ENCODE measurements at regions not wholly inside any gene's neighbourhood (a gene's known extent, or its start where the extent isn't known, plus 50 kb on each side); places are given as distances from the start of the nearest gene placed in this dataset.

DNA sequence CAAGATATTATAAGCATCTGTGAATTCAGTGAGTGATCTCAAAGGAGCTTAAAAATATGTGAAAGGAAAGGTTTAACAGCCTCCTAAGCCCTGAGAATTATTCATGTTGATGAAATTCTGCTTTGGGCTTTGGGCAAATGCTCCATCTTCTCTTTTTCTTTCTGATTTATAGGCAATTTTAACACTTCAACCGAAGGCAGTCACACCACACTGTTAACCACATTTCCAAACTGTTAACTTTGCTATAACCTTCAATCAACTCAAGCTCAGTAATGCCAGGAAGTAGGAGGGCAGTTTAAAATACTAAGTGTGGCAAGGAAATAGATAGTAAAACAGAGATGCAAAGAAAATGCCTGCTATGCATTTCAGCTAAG is 54.4 kb upstream of the NEK7 start:
- TF ChIP-seq, protein P1, sequence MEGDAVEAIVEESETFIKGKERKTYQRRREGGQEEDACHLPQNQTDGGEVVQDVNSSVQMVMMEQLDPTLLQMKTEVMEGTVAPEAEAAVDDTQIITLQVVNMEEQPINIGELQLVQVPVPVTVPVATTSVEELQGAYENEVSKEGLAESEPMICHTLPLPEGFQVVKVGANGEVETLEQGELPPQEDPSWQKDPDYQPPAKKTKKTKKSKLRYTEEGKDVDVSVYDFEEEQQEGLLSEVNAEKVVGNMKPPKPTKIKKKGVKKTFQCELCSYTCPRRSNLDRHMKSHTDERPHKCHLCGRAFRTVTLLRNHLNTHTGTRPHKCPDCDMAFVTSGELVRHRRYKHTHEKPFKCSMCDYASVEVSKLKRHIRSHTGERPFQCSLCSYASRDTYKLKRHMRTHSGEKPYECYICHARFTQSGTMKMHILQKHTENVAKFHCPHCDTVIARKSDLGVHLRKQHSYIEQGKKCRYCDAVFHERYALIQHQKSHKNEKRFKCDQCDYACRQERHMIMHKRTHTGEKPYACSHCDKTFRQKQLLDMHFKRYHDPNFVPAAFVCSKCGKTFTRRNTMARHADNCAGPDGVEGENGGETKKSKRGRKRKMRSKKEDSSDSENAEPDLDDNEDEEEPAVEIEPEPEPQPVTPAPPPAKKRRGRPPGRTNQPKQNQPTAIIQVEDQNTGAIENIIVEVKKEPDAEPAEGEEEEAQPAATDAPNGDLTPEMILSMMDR (IDR thresholded peaks at IDR 0.05) = no peak

DNA sequence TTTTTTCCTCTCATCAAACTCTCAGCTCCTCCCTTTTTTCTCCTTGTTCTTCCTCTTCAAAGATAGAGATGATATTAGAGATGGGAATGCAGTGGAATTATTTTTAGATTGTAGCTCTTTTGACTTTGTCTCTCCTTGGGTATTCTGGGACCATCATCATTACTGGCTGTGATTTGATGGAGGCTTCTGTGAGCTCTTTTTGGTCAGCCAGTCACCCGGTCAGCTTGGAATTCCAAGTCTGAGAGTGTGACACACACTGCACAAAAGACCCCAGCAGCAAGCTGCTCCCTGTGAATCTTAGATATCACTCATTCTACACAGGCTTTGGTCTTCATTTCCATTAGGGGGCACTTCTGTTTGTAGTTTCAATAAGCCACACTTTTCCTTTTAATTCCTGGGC is 51.6 kb upstream of the NEK7 start:
- no peaks in the 10 kb centered on the region for H3K36me3 ChIP-seq (ENCODE audit: insufficient read depth in 1 of 2, low read depth in 1 of 2)
- TF ChIP-seq, protein P1 (IDR thresholded peaks at IDR 0.05) = no peak
- no peak overlapping the region for H3K4me3 ChIP-seq
- no peaks in the 10 kb centered on the region for H3K9me3 ChIP-seq
- 38 to 52% (median 46%) methylated on average over 1 of the region's 1 CpG for WGBS, 3 donors
- H3K27ac ChIP-seq = no peak overlapping the region
- no peaks in the 10 kb centered on the region for H3K4me1 ChIP-seq
- ATAC-seq = no peak
- intact Hi-C loops (cut with DNase I) = no loop called here
- no peaks in the 10 kb centered on the region for H3K27me3 ChIP-seq (ENCODE audit: insufficient read depth in 3 of 3, low read length in 2 of 3)
- DNase-seq = no peak

More for the DNA sequence above, 54.4 kb upstream of the NEK7 start:
- Histone ChIP-seq H3K4me1 (no peaks in the 10 kb centered on the region), H3K27ac (no peak overlapping the region), H3K4me3 (no peak overlapping the region), H3K9me3 (no peaks in the 10 kb centered on the region), H3K36me3 (ENCODE audit: insufficient read depth in 1 of 2, low read depth in 1 of 2) (no peaks in the 10 kb centered on the region), H3K27me3 (ENCODE audit: insufficient read depth in 3 of 3, low read length in 2 of 3) (no peaks in the 10 kb centered on the region)
- DNase-seq (no peak), ATAC-seq (no peak)
- intact Hi-C loops (cut with DNase I) = no loop called here
- WGBS, 3 donors = 4 to 7% (median 7%) methylated on average over 1 of the region's 1 CpG

DNA sequence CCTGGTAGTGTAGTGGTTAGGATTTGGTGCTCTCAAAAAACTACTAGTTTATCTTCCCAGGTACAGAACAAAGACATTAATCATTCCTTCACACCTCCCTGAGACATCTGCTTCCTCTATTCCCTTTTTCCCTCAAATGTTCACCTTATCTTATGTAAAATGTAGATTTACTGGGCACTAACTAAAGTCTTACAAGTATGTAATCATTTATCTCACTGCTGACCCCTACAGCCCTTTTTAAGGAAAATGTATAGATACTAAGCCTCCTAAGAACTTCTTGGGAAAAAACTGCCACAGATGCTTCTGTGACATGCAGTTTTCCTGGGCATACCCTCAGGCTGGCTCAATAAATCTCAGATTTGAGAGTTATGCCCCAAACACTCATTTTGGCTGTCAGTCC is 50.8 kb upstream of the NEK7 start:
- TF ChIP-seq, protein P1 (IDR thresholded peaks at IDR 0.05) = no peak
- intact Hi-C loops (cut with DNase I) = no loop called here
- H3K36me3 ChIP-seq (ENCODE audit: insufficient read depth in 1 of 2, low read depth in 1 of 2) = no peaks in the 10 kb centered on the region
- H3K27ac ChIP-seq = no peak overlapping the region
- no peak overlapping the region for H3K4me3 ChIP-seq
- DNase-seq = no peak
- no peaks in the 10 kb centered on the region for H3K27me3 ChIP-seq (ENCODE audit: insufficient read depth in 3 of 3, low read length in 2 of 3)
- H3K4me1 ChIP-seq = no peaks in the 10 kb centered on the region
- H3K9me3 ChIP-seq = no peaks in the 10 kb centered on the region
- ATAC-seq = no peak
